ENCODE measurements at regions not wholly inside any gene's neighbourhood (a gene's known extent, or its start where the extent isn't known, plus 50 kb on each side); places are given as distances from the start of the nearest gene placed in this dataset.

GRCh38 chr9:88689509-88690298 is 154.7 kb downstream of the NXNL2 start:
- intact Hi-C loops (cut with DNase I) = no loop called here
- 83 to 87% (median 87%) methylated on average over 6 of the region's 6 CpGs for WGBS, 3 donors
- TF ChIP-seq CTCF (IDR thresholded peaks at IDR 0.05) (no peak), POLR2A (IDR thresholded peaks at IDR 0.05) (no peak), EP300 (IDR thresholded peaks at IDR 0.05) (no peak)
- Histone ChIP-seq H3K27ac (no peak overlapping the region), H3K4me1 (ENCODE audit: insufficient read depth) (no peaks in the 10 kb centered on the region), H3K27me3 (no peaks in the 10 kb centered on the region), H3K9me3 (no peaks in the 10 kb centered on the region), H3K36me3 (no peaks in the 10 kb centered on the region), H3K4me3 (no peak overlapping the region)
- DNase-seq = no peak

- Histone ChIP-seq H3K4me1 (ENCODE audit: insufficient read depth) (no peaks in the 10 kb centered on the region), H3K9me3 (no peaks in the 10 kb centered on the region), H3K27ac (no peak overlapping the region), H3K27me3 (no peaks in the 10 kb centered on the region), H3K4me3 (no peak overlapping the region), H3K36me3 (no peaks in the 10 kb centered on the region)
- no peak for TF ChIP-seq EP300 (IDR thresholded peaks at IDR 0.05)
- intact Hi-C loops (cut with DNase I) = no loop called here
- no peak for DNase-seq
- 94 to 97% (median 95%) methylated on average over 3 of the region's 3 CpGs for WGBS, 3 donors
Observed at GRCh38 chr9:88690628-88691027, 155.7 kb downstream of the NXNL2 start.

GRCh38 chr9:88691091-88691490 is 156.1 kb downstream of the NXNL2 start:
- TF ChIP-seq EP300 (IDR thresholded peaks at IDR 0.05) (no peak), POLR2A (IDR thresholded peaks at IDR 0.05) (no peak), CTCF (IDR thresholded peaks at IDR 0.05) (no peak)
- DNase-seq = no peak

GRCh38 chr9:88691811-88692210 is 156.8 kb downstream of the NXNL2 start:
- 76 to 90% (median 76%) methylated on average over 2 of the region's 2 CpGs for WGBS, 3 donors
- Histone ChIP-seq H3K27ac (no peak overlapping the region), H3K4me3 (no peak overlapping the region), H3K27me3 (no peaks in the 10 kb centered on the region), H3K4me1 (ENCODE audit: insufficient read depth) (no peaks in the 10 kb centered on the region), H3K36me3 (no peaks in the 10 kb centered on the region), H3K9me3 (no peaks in the 10 kb centered on the region)
- no peak for TF ChIP-seq POLR2A (IDR thresholded peaks at IDR 0.05)
- TF ChIP-seq EP300 (IDR thresholded peaks at IDR 0.05) = no peak
- DNase-seq = no peak
- intact Hi-C loops (cut with DNase I) = no loop called here

More at GRCh38 chr9:88691091-88691490, 156.1 kb downstream of the NXNL2 start:
- WGBS, 3 donors = 88 to 95% (median 93%) methylated on average over 3 of the region's 3 CpGs
- Histone ChIP-seq H3K27ac (no peak overlapping the region), H3K4me1 (ENCODE audit: insufficient read depth) (no peaks in the 10 kb centered on the region), H3K27me3 (no peaks in the 10 kb centered on the region), H3K36me3 (no peaks in the 10 kb centered on the region), H3K4me3 (no peak overlapping the region), H3K9me3 (no peaks in the 10 kb centered on the region)
- intact Hi-C loops (cut with DNase I) = no loop called here

- H3K27me3 ChIP-seq = no peaks in the 10 kb centered on the region
- H3K4me1 ChIP-seq (ENCODE audit: insufficient read depth) = no peaks in the 10 kb centered on the region
- TF ChIP-seq EP300 (IDR thresholded peaks at IDR 0.05) (no peak), CTCF (IDR thresholded peaks at IDR 0.05) (no peak), POLR2A (IDR thresholded peaks at IDR 0.05) (no peak)
- intact Hi-C loops (cut with DNase I) = no loop called here
- no peak overlapping the region for H3K27ac ChIP-seq
- H3K9me3 ChIP-seq = no peaks in the 10 kb centered on the region
- no peaks in the 10 kb centered on the region for H3K36me3 ChIP-seq
- 92 to 95% (median 93%) methylated on average over 2 of the region's 2 CpGs for WGBS, 3 donors
- no peak overlapping the region for H3K4me3 ChIP-seq
- no peak for DNase-seq
Observed at GRCh38 chr9:88692827-88693226, 157.8 kb downstream of the NXNL2 start.

Data from ovary (tissue), 7 donors.